HepG2 (cell line): ENCODE measurements at regions not wholly inside any gene's neighbourhood (a gene's known extent, or its start where the extent isn't known, plus 50 kb on each side); places are given as distances from the start of the nearest gene placed in this dataset.
A peak's percentile ranks its signal among the peaks of the same experiment; 100 is the strongest.

Source experiments
- AGO2 ChIP-seq: fragments of 200-400 bp; formaldehyde crosslinking; optimal IDR thresholded peaks from 2 replicates; pipeline ENCODE3; 2017; ENCODE audit warnings: mild to moderate bottlenecking, low read depth, low read length, moderate library complexity
- CCDC6 ChIP-seq: sonication (generic); formaldehyde crosslinking; IDR thresholded peaks from 2 replicates; pipeline ENCODE4 v1.8.1; 2022; ENCODE audit warnings: mild to moderate bottlenecking, missing genetic modification reagents, moderate library complexity
- CHD2 ChIP-seq: IDR thresholded peaks from 2 replicates; pipeline ENCODE4 v1.6.1; 2011; ENCODE audit warnings: low read depth, low read length, improper control_type of control experiment
- DNMT3B ChIP-seq: conservative IDR thresholded peaks from 2 replicates; pipeline ENCODE4 v1.6.1; 2016; ENCODE audit warnings: missing biosample characterization, control low read depth
- HNF1A ChIP-seq, 2 experiments: sonication (generic) in 1 of 2; formaldehyde crosslinking in 1 of 2; IDR thresholded peaks; 2 replicates each; pipeline versions ENCODE4 v1.4.0 to v1.6.1; 2016 to 2020; ENCODE audit warnings: borderline replicate concordance in 1 of 2, low read depth in 1 of 2, mild to moderate bottlenecking in 1 of 2, missing genetic modification reagents in 1 of 2
- IKZF1 ChIP-seq: fragments of 450-650 bp; IDR thresholded peaks from 2 replicates; pipeline ENCODE4 v1.7.1; 2016
- KDM2A ChIP-seq: sonication (generic); formaldehyde crosslinking; IDR thresholded peaks from 2 replicates; pipeline ENCODE4 v1.4.0; 2020; ENCODE audit warnings: low read depth, missing genetic modification reagents, borderline replicate concordance
- MED13 ChIP-seq: sonication (generic); formaldehyde crosslinking; IDR thresholded peaks from 2 replicates; pipeline ENCODE4 v1.5.0; 2020; ENCODE audit warnings: missing genetic modification reagents
- NKX3-1 ChIP-seq: sonication (generic); formaldehyde crosslinking; IDR thresholded peaks from 2 replicates; pipeline ENCODE4 v1.5.0; 2020; ENCODE audit warnings: missing genetic modification reagents
- NONO ChIP-seq, 2 experiments: fragments of 450-650 bp in 1 of 2; sonication (generic) in 1 of 2; formaldehyde crosslinking in 1 of 2; IDR thresholded peaks in 1 of 2; conservative IDR thresholded peaks in 1 of 2; 2 replicates each; pipeline versions ENCODE4 v1.6.1 to v1.8.0; 2017 to 2022; ENCODE audit warnings: mild to moderate bottlenecking in 1 of 2, missing genetic modification reagents in 1 of 2, moderate library complexity in 1 of 2
- PITX1 ChIP-seq: sonication (generic); formaldehyde crosslinking; IDR thresholded peaks from 2 replicates; pipeline ENCODE4 v1.5.1; 2020; ENCODE audit warnings: mild to moderate bottlenecking, missing genetic modification reagents
- PLRG1 ChIP-seq: fragments of 450-650 bp; conservative IDR thresholded peaks from 2 replicates; pipeline ENCODE4 v1.6.1; 2016
- POLR2AphosphoS2 ChIP-seq: IDR thresholded peaks from 2 replicates; pipeline ENCODE4 v1.6.1; 2011; ENCODE audit warnings: low read depth, low read length, improper control_type of control experiment
- POLR2G ChIP-seq: fragments of 200-400 bp; formaldehyde crosslinking; IDR thresholded peaks from 2 replicates; pipeline ENCODE4 v1.6.1; 2018; ENCODE audit warnings: mild to moderate bottlenecking, low read depth, low read length, moderate library complexity
- PRPF4 ChIP-seq: fragments of 200-400 bp; formaldehyde crosslinking; IDR thresholded peaks from 2 replicates; pipeline ENCODE4 v1.6.1; 2016; ENCODE audit warnings: low read length, low read depth; ENCODE audit not compliant: poor library complexity, severe bottlenecking
- REPIN1 ChIP-seq: sonication (generic); formaldehyde crosslinking; IDR thresholded peaks from 2 replicates; pipeline ENCODE4 v1.8.0; 2022; ENCODE audit warnings: missing genetic modification reagents, low read depth, mild to moderate bottlenecking, borderline replicate concordance
- STAT5B ChIP-seq: sonication (generic); formaldehyde crosslinking; IDR thresholded peaks from 2 replicates; pipeline ENCODE4 v1.4.0; 2020; ENCODE audit warnings: missing genetic modification reagents
- U2AF2 ChIP-seq: fragments of 200-400 bp; formaldehyde crosslinking; IDR thresholded peaks from 2 replicates; pipeline ENCODE4 v1.6.1; 2017; ENCODE audit warnings: low read depth, mild to moderate bottlenecking, low read length
- ZNF235 ChIP-seq: sonication (generic); formaldehyde crosslinking; IDR thresholded peaks from 2 replicates; pipeline ENCODE4 v1.8.1; 2023; ENCODE audit warnings: mild to moderate bottlenecking, missing genetic modification reagents, borderline replicate concordance
- ZNF256 ChIP-seq: sonication (generic); formaldehyde crosslinking; conservative IDR thresholded peaks from 2 replicates; pipeline ENCODE4 v1.4.0; 2020; ENCODE audit warnings: missing genetic modification reagents
- ZNF292 ChIP-seq: sonication (generic); formaldehyde crosslinking; IDR thresholded peaks from 2 replicates; pipeline ENCODE4 v1.8.1; 2022; ENCODE audit warnings: mild to moderate bottlenecking, low read depth, missing genetic modification reagents, borderline replicate concordance
- ZNF556 ChIP-seq: sonication (generic); formaldehyde crosslinking; IDR thresholded peaks from 2 replicates; pipeline ENCODE4 v1.4.0; 2020; ENCODE audit warnings: mild to moderate bottlenecking, missing genetic modification reagents, borderline replicate concordance
- ZNF614 ChIP-seq: IDR thresholded peaks from 2 replicates; pipeline ENCODE4 v1.6.1; 2018; ENCODE audit warnings: missing biosample characterization, missing genetic modification reagents, inconsistent platforms, borderline replicate concordance
- ZNF75D ChIP-seq: sonication (generic); formaldehyde crosslinking; IDR thresholded peaks from 2 replicates; pipeline ENCODE4 v1.8.1; 2023; ENCODE audit warnings: missing genetic modification reagents, mild to moderate bottlenecking, borderline replicate concordance
- ZNF816 ChIP-seq: sonication (generic); formaldehyde crosslinking; IDR thresholded peaks from 2 replicates; pipeline ENCODE4 v1.8.0; 2022; ENCODE audit warnings: missing genetic modification reagents, mild to moderate bottlenecking, borderline replicate concordance
- TF ChIP-seq, protein P1 (sequence below): sonication (generic); formaldehyde crosslinking; IDR thresholded peaks from 2 replicates; pipeline ENCODE4 v1.5.0; 2020; ENCODE audit warnings: mild to moderate bottlenecking, low read depth, missing genetic modification reagents, borderline replicate concordance
- TF ChIP-seq, protein P2 (sequence below): sonication (generic); formaldehyde crosslinking; IDR thresholded peaks from 2 replicates; pipeline ENCODE4 v1.4.0; 2020; ENCODE audit warnings: mild to moderate bottlenecking, missing genetic modification reagents

DNA sequence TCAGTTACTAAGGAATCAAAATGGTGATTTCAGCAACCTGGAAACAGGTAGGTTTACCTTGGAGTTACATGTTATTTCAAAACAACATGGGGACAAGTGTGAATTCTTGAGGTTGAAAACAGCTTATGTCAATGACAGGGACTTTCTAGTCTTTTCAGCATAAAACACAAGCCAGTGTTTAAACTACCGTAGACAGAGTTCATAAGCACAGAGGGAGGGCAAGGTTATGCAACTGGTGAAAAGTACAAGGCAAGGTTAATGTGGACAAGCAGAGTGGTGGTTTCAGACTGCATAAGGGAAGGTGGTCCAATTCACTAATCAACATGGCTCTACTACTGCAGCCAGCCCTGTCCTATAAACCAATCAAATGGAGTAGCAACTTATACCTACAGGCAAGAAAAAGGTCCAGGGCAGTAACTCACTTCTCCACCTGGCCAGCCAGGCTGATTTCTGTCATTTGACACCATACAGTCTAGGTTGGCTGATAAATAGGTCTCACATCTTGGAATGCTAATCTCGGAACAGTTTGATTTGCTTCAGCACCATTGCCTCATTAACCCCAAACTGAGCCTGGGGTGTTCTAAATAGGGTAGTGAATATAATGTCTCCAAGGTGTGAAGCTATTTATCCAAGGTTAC, 250.3 kb upstream of the PROX1 start (continued):
- TF ChIP-seq NONO (IDR thresholded peaks at IDR 0.05) (no peak), NONO (CRISPR knock-in tag; conservative IDR thresholded peaks at IDR 0.05) (peak; percentile 67), AGO2 (no peak), ZNF75D (CRISPR knock-in tag) (no peak), DNMT3B (no peak), PITX1 (CRISPR knock-in tag) (0 out of 2 replicates have a peak, but pooled peaks have one; percentile 33), ZNF235 (no peak), NKX3-1 (CRISPR knock-in tag) (0 out of 2 replicates have a peak, but pooled peaks have one; percentile 47), REPIN1 (no peak), CCDC6 (CRISPR knock-in tag) (no peak), ZNF256 (CRISPR knock-in tag) (no peak; the same call in 1 of the 2 replicates), PLRG1 (no peak), CHD2 (no peak), PRPF4 (no peak), U2AF2 (no peak), ZNF614 (CRISPR knock-in tag) (peak; percentile 91; the same call in 1 of the 2 replicates), POLR2AphosphoS2 (no peak), POLR2G (no peak), KDM2A (CRISPR knock-in tag) (no peak), HNF1A (IDR thresholded peaks at IDR 0.05; ENCODE audit: low read depth) (0 out of 2 replicates have a peak, but pooled peaks have one; percentile 42), HNF1A (CRISPR knock-in tag; IDR thresholded peaks at IDR 0.05; ENCODE audit: borderline replicate concordance) (peak; percentile 79; the same call in 1 of the 2 replicates), IKZF1 (no peak), MED13 (CRISPR knock-in tag) (no peak), ZNF556 (CRISPR knock-in tag) (peak; percentile 94; the same call in 1 of the 2 replicates), ZNF816 (CRISPR knock-in tag) (no peak), ZNF292 (CRISPR knock-in tag) (peak; percentile 94; the same call in 1 of the 2 replicates), STAT5B (CRISPR knock-in tag) (no peak)
- TF ChIP-seq, protein P1, sequence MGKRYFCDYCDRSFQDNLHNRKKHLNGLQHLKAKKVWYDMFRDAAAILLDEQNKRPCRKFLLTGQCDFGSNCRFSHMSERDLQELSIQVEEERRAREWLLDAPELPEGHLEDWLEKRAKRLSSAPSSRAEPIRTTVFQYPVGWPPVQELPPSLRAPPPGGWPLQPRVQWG (CRISPR knock-in tag): no peak
- TF ChIP-seq, protein P2, sequence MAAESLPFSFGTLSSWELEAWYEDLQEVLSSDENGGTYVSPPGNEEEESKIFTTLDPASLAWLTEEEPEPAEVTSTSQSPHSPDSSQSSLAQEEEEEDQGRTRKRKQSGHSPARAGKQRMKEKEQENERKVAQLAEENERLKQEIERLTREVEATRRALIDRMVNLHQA: no peak
